ENCODE measurements at regions not wholly inside any gene's neighbourhood (a gene's known extent, or its start where the extent isn't known, plus 50 kb on each side); places are given as distances from the start of the nearest gene placed in this dataset.

DNA sequence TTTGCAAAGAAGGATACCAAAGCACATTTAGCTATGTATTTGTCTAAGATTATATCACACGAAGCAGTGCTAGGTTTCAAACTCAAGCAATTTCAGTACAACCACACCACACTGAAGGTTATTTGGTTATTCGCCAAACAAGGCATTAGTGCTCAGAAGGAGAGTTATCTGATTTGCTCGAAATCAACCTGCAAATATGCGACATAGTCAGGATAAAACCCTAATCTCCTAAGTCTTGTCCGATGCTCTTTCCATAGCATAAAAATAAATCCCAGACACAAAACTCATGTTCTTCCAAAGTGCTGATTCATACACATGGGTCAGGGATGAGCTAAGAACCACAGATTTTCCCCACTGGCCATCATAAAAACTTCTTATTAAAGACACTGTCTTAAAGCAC is 1288.0 kb upstream of the SORCS1 start:
- WGBS, 2 experiments (ENCODE audit: extremely low coverage in 2 of 2, insufficient read length in 1 of 2) = no CpG with 5 or more reads among the region's 5 CpGs
- Histone ChIP-seq H3K4ac (ENCODE audit: low read depth, low read length) (no peak overlapping the region), H2BK20ac (ENCODE audit: low read depth, low read length) (no peak overlapping the region), H3K56ac (ENCODE audit: extremely low read depth, insufficient read depth, low read length) (no peak overlapping the region), H3K4me2 (ENCODE audit: low read depth, low read length) (no peak overlapping the region), H3K4me1 (ENCODE audit: control insufficient read depth, insufficient read depth, low read length) (no peaks in the 10 kb centered on the region), H3K9me3 (ENCODE audit: control insufficient read depth, insufficient read depth, low read length) (no peaks in the 10 kb centered on the region; the same call in 1 of the 2 replicates), H4K5ac (ENCODE audit: low read depth, low read length) (no peak overlapping the region), H3K79me1 (ENCODE audit: low read depth in 1 of 2, low read length in 2 of 2) (no peaks in the 10 kb centered on the region), H3K9ac (ENCODE audit: low read depth, low read length) (no peak overlapping the region), H3K14ac (replicated peaks; ENCODE audit: low read depth, low read length) (no peak overlapping the region), H3K27me3 (ENCODE audit: control insufficient read depth, insufficient read depth, low read length) (no peaks in the 10 kb centered on the region), H4K8ac (ENCODE audit: low read depth in 2 of 2, low read length in 2 of 2) (no peak overlapping the region), H2BK5ac (ENCODE audit: low read depth, low read length, poor library complexity, severe bottlenecking) (no peak overlapping the region), H2BK120ac (ENCODE audit: low read depth, low read length) (no peak overlapping the region), H3K23ac (ENCODE audit: low read depth, low read length) (no peak overlapping the region), H4K20me1 (ENCODE audit: insufficient read depth, low read length) (no peaks in the 10 kb centered on the region), H2AFZ (replicated peaks; ENCODE audit: low read length, poor library complexity) (no peak overlapping the region), H3K36me3 (ENCODE audit: control insufficient read depth, insufficient read depth, low read length) (no peaks in the 10 kb centered on the region), H2BK15ac (ENCODE audit: low read depth, low read length) (no peak overlapping the region), H3K4me3 (ENCODE audit: insufficient read depth, low read depth, low read length) (no peak overlapping the region), H3K9me1 (ENCODE audit: insufficient read depth, low read length) (no peaks in the 10 kb centered on the region), H3K27ac (ENCODE audit: insufficient read depth, low read length) (no peak overlapping the region), H2AK5ac (ENCODE audit: low read depth, low read length) (no peak overlapping the region), H4K91ac (ENCODE audit: insufficient read depth, low read depth, low read length) (no peak overlapping the region), H2AK9ac (replicated peaks; ENCODE audit: low read depth, low read length, poor library complexity) (no peak overlapping the region), H3K18ac (ENCODE audit: low read depth, low read length) (no peak overlapping the region)
- in situ Hi-C loops (cut with MboI; ENCODE audit: low sequenced_read_pairs) = no loop called here
- POLR2A ChIA-PET (ENCODE audit: unreplicated experiment) = no interaction called here
- CTCF ChIA-PET = no interaction called here
- dilution Hi-C loops (cut with HindIII; ENCODE audit: low sequenced_read_pairs, unreplicated experiment) = no loop called here
- DNase-seq (no peak), ATAC-seq (ENCODE audit: low read depth) (no peak)
- intact Hi-C loops (cut with micrococcal nuclease) = no loop called here
- TF ChIP-seq MAZ (IDR thresholded peaks at IDR 0.05; ENCODE audit: borderline replicate concordance, low read depth, low read length) = no peak
- no TSS peak for BruUV-seq (replicated peaks)

Measured in IMR-90 (cell line).